K562 (cell line): ENCODE measurements at regions not wholly inside any gene's neighbourhood (a gene's known extent, or its start where the extent isn't known, plus 50 kb on each side); places are given as distances from the start of the nearest gene placed in this dataset.

Source experiments
- ATAC-seq: fragments of 200-7000 bp; cut with Tn5 transposase; 3 replicates; pipeline ENCODE4 v1.9.1; 2020; ENCODE audit warnings: moderate library complexity
- BruUV-seq: library from RNA; stranded (reverse); fragments of 400-500 nt; replicated peaks from 2 replicates; lab custom pipeline; 2021; lab: Mats Ljungman, UMichigan
- CTCF ChIA-PET: fragments of 300-600 bp; formaldehyde crosslinking; extraction: SDS; loops from one replicate; lab custom pipeline; 2021; ENCODE audit warnings: low intra/inter-chr PET ratio; lab: Yijun Ruan, JAX
- POLR2A ChIA-PET: fragments of 300-600, 350-650 bp; sonication (Branson Sonifier 250); formaldehyde crosslinking; extraction: SDS; loops from one replicate; lab custom pipeline; 2021; ENCODE audit warnings: antibody characterized with exemption, inconsistent platforms; lab: Yijun Ruan, JAX
- DNase-seq, 4 experiments: peaks; one replicate each; pipeline versions ENCODE4 v3.0.0 to v3.0.0-alpha.2; 2011 to 2018; ENCODE audit warnings: low spot score in 3 of 4, mixed read lengths in 3 of 4; ENCODE audit errors: extremely low read depth in 1 of 4
- FAIRE-seq: peaks from 2 replicates; lab custom pipeline; 2011; peaks lifted over from hg19 to GRCh38; lab: Jason Lieb, UNC
- H2AFZ ChIP-seq: 2 replicates; pipeline ENCODE4 v1.6.0; 2011; ENCODE audit warnings: low read depth, low read length, control low read depth, inconsistent platforms
- H3K27ac ChIP-seq: fragments of 200-600 bp; 3 replicates; pipeline ENCODE4 v1.8.0; 2011; ENCODE audit warnings: low read depth, mild to moderate bottlenecking, control low read depth, inconsistent platforms, low read length, moderate library complexity, mixed read lengths; ENCODE audit errors: extremely low read depth
- H3K27me3 ChIP-seq, 2 experiments: fragments of 300-600 bp in 1 of 2; 2 replicates in 1 of 2; 3 replicates in 1 of 2; pipeline versions ENCODE4 v1.6.0 to v1.8.0; 2011; ENCODE audit warnings: inconsistent platforms in 2 of 2, low read length in 2 of 2, mild to moderate bottlenecking in 1 of 2, mixed read lengths in 1 of 2, moderate library complexity in 1 of 2; ENCODE audit not compliant: control insufficient read depth in 2 of 2, insufficient read depth in 2 of 2
- H3K36me3 ChIP-seq: fragments of 300-600 bp; 3 replicates; pipeline ENCODE4 v1.8.0; 2011; ENCODE audit warnings: mild to moderate bottlenecking, low read length, inconsistent platforms; ENCODE audit not compliant: control insufficient read depth, insufficient read depth
- H3K4me1 ChIP-seq, 2 experiments: fragments of 200-600 bp in 1 of 2; replicated peaks in 1 of 2; 2 replicates in 1 of 2; 3 replicates in 1 of 2; pipeline versions ENCODE4 v1.5.1 to v1.8.0; 2011; ENCODE audit warnings: inconsistent platforms in 2 of 2, low read length in 2 of 2, mild to moderate bottlenecking in 1 of 2, mixed read lengths in 1 of 2, moderate library complexity in 1 of 2; ENCODE audit not compliant: control insufficient read depth in 2 of 2, insufficient read depth in 2 of 2
- H3K4me2 ChIP-seq: 2 replicates; pipeline ENCODE4 v1.6.1; 2011; ENCODE audit warnings: low read length, control low read depth, inconsistent platforms, mixed read lengths; ENCODE audit not compliant: insufficient read depth
- H3K4me3 ChIP-seq: fragments of 200-600 bp; sonication (generic), shearing (Covaris generic); 2 replicates; pipeline ENCODE4 v1.5.1; 2016; ENCODE audit warnings: control low read depth, inconsistent platforms
- H3K79me2 ChIP-seq: fragments of 200-600 bp; 3 replicates; pipeline ENCODE4 v1.8.0; 2011; ENCODE audit warnings: low read length, inconsistent platforms; ENCODE audit not compliant: control insufficient read depth, insufficient read depth
- H3K9ac ChIP-seq, 2 experiments: 2 replicates each; pipeline versions ENCODE4 v1.6.0 to v1.6.1; 2011; ENCODE audit warnings: low read depth in 2 of 2, low read length in 2 of 2, control low read depth in 1 of 2, inconsistent platforms in 1 of 2, mild to moderate bottlenecking in 1 of 2, mixed read lengths in 1 of 2; ENCODE audit not compliant: insufficient read depth in 1 of 2
- H3K9me1 ChIP-seq: one replicate; pipeline ENCODE4 v1.6.0; 2011; ENCODE audit warnings: inconsistent platforms, mild to moderate bottlenecking, low read length, moderate library complexity; ENCODE audit not compliant: control insufficient read depth, insufficient read depth
- H3K9me3 ChIP-seq: replicated peaks from 2 replicates; pipeline ENCODE4 v1.5.1; 2011; ENCODE audit warnings: low read depth, low read length, inconsistent platforms; ENCODE audit not compliant: control insufficient read depth, insufficient read depth
- H4K20me1 ChIP-seq: replicated peaks from 2 replicates; pipeline ENCODE4 v1.6.1; 2011; ENCODE audit warnings: low read length, inconsistent platforms, mixed read lengths; ENCODE audit not compliant: control insufficient read depth, insufficient read depth
- CBFB ChIP-seq: sonication (generic); formaldehyde crosslinking; IDR thresholded peaks from 2 replicates; pipeline ENCODE4 v1.4.0; 2020; ENCODE audit warnings: mild to moderate bottlenecking, missing genetic modification reagents
- CHD1 ChIP-seq: fragments of 200-600 bp; sonication (generic); IDR thresholded peaks from one replicate; pipeline ENCODE4 v1.6.1; 2012; ENCODE audit warnings: mild to moderate bottlenecking, moderate library complexity, low read length, inconsistent platforms
- ELF2 ChIP-seq: fragments of 250-450 bp; sonication (Bioruptor Pico); IDR thresholded peaks from 2 replicates; pipeline ENCODE4 v1.5.0; 2021; ENCODE audit warnings: mild to moderate bottlenecking
- FOXP1 ChIP-seq: sonication (generic); formaldehyde crosslinking; IDR thresholded peaks from 2 replicates; pipeline ENCODE4 v1.8.0; 2022; ENCODE audit warnings: mild to moderate bottlenecking, missing genetic modification reagents
- GABPB1 ChIP-seq: sonication (generic); formaldehyde crosslinking; IDR thresholded peaks from 2 replicates; pipeline ENCODE4 v1.8.0; 2022; ENCODE audit warnings: mild to moderate bottlenecking, missing genetic modification reagents
- HMGN3 ChIP-seq: IDR thresholded peaks from 2 replicates; pipeline ENCODE4 v1.6.1; 2011; ENCODE audit warnings: borderline replicate concordance, low read depth, mild to moderate bottlenecking, mixed read lengths, low read length; ENCODE audit not compliant: insufficient read length; ENCODE audit errors: extremely low read depth
- MAFG ChIP-seq: fragments of 450-650 bp; conservative IDR thresholded peaks from 2 replicates; pipeline ENCODE4 v1.6.1; 2016; ENCODE audit warnings: missing genetic modification characterization, missing compliant biosample characterization
- MTA3 ChIP-seq: fragments of 450-650 bp; formaldehyde crosslinking; IDR thresholded peaks from 2 replicates; pipeline ENCODE4 v1.6.1; 2017; ENCODE audit warnings: mild to moderate bottlenecking, borderline replicate concordance
- MXI1 ChIP-seq: IDR thresholded peaks from 2 replicates; pipeline ENCODE4 v1.6.1; 2011; ENCODE audit warnings: low read depth, mild to moderate bottlenecking, improper control_type of control experiment, low read length
- RFX1 ChIP-seq: fragments of 450-650 bp; IDR thresholded peaks from 2 replicates; pipeline ENCODE4 v1.6.1; 2016; ENCODE audit warnings: mild to moderate bottlenecking, moderate library complexity
- SIN3B ChIP-seq: fragments of 450-650 bp; IDR thresholded peaks from 2 replicates; pipeline ENCODE4 v1.6.1; 2017; ENCODE audit warnings: low read depth, mild to moderate bottlenecking, moderate library complexity
- SMARCB1 ChIP-seq: IDR thresholded peaks from 2 replicates; pipeline ENCODE4 v1.6.1; 2011; ENCODE audit warnings: improper control_type of control experiment, low read depth; ENCODE audit not compliant: insufficient read length
- TAF15 ChIP-seq: fragments of 200-400 bp; formaldehyde crosslinking; IDR thresholded peaks from 2 replicates; pipeline ENCODE4 v1.6.1; 2017; ENCODE audit warnings: mild to moderate bottlenecking, low read depth, low read length, moderate library complexity
- TARDBP ChIP-seq: fragments of 450-650 bp; IDR thresholded peaks from 2 replicates; pipeline ENCODE4 v1.6.1; 2016
- THAP12 ChIP-seq: fragments of 250-450 bp; sonication (Bioruptor Pico); IDR thresholded peaks from 2 replicates; pipeline ENCODE4 v1.9.0; 2021; ENCODE audit warnings: mild to moderate bottlenecking, inconsistent platforms
- ZBTB43 ChIP-seq: sonication (generic); formaldehyde crosslinking; IDR thresholded peaks from 2 replicates; pipeline ENCODE4 v1.8.0; 2023; ENCODE audit warnings: mild to moderate bottlenecking, missing genetic modification reagents
- ZBTB9 ChIP-seq: fragments of 450-650 bp; formaldehyde crosslinking; IDR thresholded peaks from 2 replicates; pipeline ENCODE4 v1.4.0; 2020; ENCODE audit warnings: mild to moderate bottlenecking, moderate library complexity
- ZNF239 ChIP-seq: fragments of 250-450 bp; sonication (Bioruptor Pico); IDR thresholded peaks from 2 replicates; pipeline ENCODE4 v1.4.0; 2020; ENCODE audit warnings: mild to moderate bottlenecking
- ZNF583 ChIP-seq: fragments of 250-450 bp; sonication (Bioruptor Pico); IDR thresholded peaks from 2 replicates; pipeline ENCODE4 v1.4.0; 2020
- WGBS: fragments of 100-300 bp; shearing (Covaris generic); methylation state at CpG from one replicate; pipeline ENCODE4 v1.1.6; 2016; ENCODE audit warnings: low coverage, mixed read lengths; ENCODE audit not compliant: insufficient coverage; ENCODE audit errors: missing lambda C conversion rate; 5-methylcytosine and 5-hydroxymethylcytosine counted together
- in situ Hi-C: fragments of 300-500 bp; cut with MboI; formaldehyde crosslinking; loops from 4 replicates; pipeline ENCODE4 v1.15.0; 2018; ENCODE audit warnings: inconsistent platforms, mixed read lengths
- intact Hi-C: fragments of 100-400 bp; cut with micrococcal nuclease; formaldehyde crosslinking; loops from 2 replicates; pipeline ENCODE4 v1.14.2; 2022

DNA sequence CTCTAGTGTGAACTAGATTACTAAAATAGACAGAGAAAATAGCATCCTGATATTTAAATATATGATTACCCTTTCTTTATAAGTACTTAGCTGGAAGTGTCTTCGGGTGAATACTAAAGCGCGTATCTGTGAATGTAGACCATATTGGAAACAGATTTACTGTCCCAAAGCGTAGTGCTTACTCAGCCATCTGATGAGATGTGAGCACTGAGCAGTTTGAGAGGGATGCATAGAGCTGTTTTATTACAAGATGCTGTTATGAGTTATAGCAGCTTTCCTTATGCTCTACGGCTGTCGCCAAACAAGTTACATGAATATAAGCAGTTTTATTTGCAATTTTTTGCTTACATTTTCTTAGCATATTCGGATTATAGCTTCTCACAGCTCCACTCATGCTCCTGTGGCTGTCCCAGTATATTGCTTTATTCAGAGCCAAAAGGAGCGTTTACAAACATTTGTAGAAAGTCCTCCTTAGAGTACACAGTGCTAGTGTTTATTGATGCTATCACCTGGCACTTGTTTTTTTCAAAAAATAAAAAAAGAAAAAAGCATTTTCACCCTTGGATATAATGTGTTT, 981.4 kb upstream of the WWC1 start:
- WGBS: 5% methylated on average over 8 of the region's 8 CpGs
- no peaks in the 10 kb centered on the region for H3K4me1 ChIP-seq
- no peak for DNase-seq
- no peaks in the 10 kb centered on the region for H3K36me3 ChIP-seq
- ATAC-seq: no peak
- no peak for TF ChIP-seq RFX1
- no peak for TF ChIP-seq CHD1
- TF ChIP-seq SIN3B: no peak
- no peak for TF ChIP-seq ZNF583 (CRISPR knock-in tag)
- TF ChIP-seq SMARCB1: no peak
- TF ChIP-seq MTA3: no peak
- TF ChIP-seq ELF2: no peak
- no peak for TF ChIP-seq ZBTB43 (CRISPR knock-in tag)
- TF ChIP-seq GABPB1: no peak
- TF ChIP-seq FOXP1 (CRISPR knock-in tag): no peak
- no peak for TF ChIP-seq ZNF239 (CRISPR knock-in tag)
- no peak for TF ChIP-seq MXI1
- TF ChIP-seq HMGN3: no peak
- TF ChIP-seq TARDBP: no peak
- TF ChIP-seq ZBTB9 (CRISPR knock-in tag): no peak
- TF ChIP-seq THAP12 (CRISPR knock-in tag): no peak
- TF ChIP-seq TAF15: no peak
- TF ChIP-seq MAFG (tag): no peak
- TF ChIP-seq CBFB: no peak
- no peaks in the 10 kb centered on the region for H3K27me3 ChIP-seq
- in situ Hi-C loops (no loop called here), intact Hi-C loops (no loop called here)
- no peaks in the 10 kb centered on the region for H3K79me2 ChIP-seq
- no peak overlapping the region for H3K27ac ChIP-seq
- no peaks in the 10 kb centered on the region for H4K20me1 ChIP-seq
- no peaks in the 10 kb centered on the region for H3K9me1 ChIP-seq
- H3K9ac ChIP-seq: no peak overlapping the region
- no peak for FAIRE-seq
- H3K4me2 ChIP-seq: no peak overlapping the region
- BruUV-seq: no TSS peak
- POLR2A ChIA-PET: no interaction called here
- no peak overlapping the region for H3K4me3 ChIP-seq
- H2AFZ ChIP-seq: no peak overlapping the region
- H3K9me3 ChIP-seq: no peaks in the 10 kb centered on the region
- CTCF ChIA-PET: no interaction called here
